ENCODE measurements at regions not wholly inside any gene's neighbourhood (a gene's known extent, or its start where the extent isn't known, plus 50 kb on each side); places are given as distances from the start of the nearest gene placed in this dataset.
A peak's percentile ranks its signal among the peaks of the same experiment; 100 is the strongest.

GRCh38 chr15:69505956-69506556, 53.4 kb downstream of the RPLP1 start:
- no peaks in the 10 kb centered on the region for H3K36me3 ChIP-seq (replicated peaks; ENCODE audit: control insufficient read depth, insufficient read depth, low read length)
- no peak for DNase-seq
- H3K4me3 ChIP-seq (ENCODE audit: insufficient read depth, low read depth, low read length): no peak overlapping the region

DNA sequence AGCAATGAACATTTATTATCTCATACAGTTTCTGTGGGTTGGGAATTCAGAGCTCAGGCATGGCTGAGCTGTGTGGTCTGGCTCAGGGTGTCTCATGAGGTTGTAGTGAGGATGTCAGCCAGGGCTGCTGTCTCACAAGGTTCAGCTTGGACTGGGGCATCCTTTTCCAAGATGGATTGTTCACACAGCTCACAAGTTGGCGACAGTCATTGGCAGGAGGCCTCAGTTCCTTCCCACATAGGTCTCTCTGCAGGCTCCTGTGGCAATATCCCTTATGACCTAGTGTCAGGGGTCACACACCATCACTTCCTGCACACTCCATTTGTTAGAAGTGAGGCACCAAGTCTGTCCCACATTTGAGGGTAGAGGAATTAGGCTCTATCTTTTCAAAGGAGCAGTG, 56.0 kb downstream of the RPLP1 start:
- no peak overlapping the region for H3K4me3 ChIP-seq (ENCODE audit: insufficient read depth, low read depth, low read length)
- DNase-seq: no peak
- H3K36me3 ChIP-seq (replicated peaks; ENCODE audit: control insufficient read depth, insufficient read depth, low read length): no peaks in the 10 kb centered on the region
- no peaks in the 10 kb centered on the region for H3K27me3 ChIP-seq (ENCODE audit: control insufficient read depth, insufficient read depth, low read length)

More at GRCh38 chr15:69505956-69506556, 53.4 kb downstream of the RPLP1 start:
- no peaks in the 10 kb centered on the region for H3K27me3 ChIP-seq (ENCODE audit: control insufficient read depth, insufficient read depth, low read length)

DNA sequence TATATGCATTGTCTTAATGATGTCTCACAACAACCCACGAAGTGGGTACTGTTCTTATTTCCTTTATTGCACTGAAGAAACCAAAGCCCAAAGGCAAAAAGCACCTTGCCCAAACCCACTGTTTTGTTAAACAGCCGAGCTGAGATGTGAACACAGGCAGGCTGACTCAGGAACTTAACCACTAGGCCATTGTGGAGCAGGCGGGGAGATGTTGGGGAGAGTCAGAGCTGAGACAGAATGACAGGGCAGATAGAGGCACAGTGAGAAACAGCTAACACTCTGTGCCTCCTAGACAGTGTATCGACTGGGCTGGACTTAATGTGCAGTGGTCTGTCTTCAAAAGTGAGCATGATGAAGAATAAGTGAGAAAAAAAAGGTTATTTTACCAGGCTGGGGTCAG, 56.5 kb downstream of the RPLP1 start:
- no peak for DNase-seq
- H3K36me3 ChIP-seq (replicated peaks; ENCODE audit: control insufficient read depth, insufficient read depth, low read length): no peaks in the 10 kb centered on the region
- no peaks in the 10 kb centered on the region for H3K27me3 ChIP-seq (ENCODE audit: control insufficient read depth, insufficient read depth, low read length)
- no peak overlapping the region for H3K4me3 ChIP-seq (ENCODE audit: insufficient read depth, low read depth, low read length)

DNA sequence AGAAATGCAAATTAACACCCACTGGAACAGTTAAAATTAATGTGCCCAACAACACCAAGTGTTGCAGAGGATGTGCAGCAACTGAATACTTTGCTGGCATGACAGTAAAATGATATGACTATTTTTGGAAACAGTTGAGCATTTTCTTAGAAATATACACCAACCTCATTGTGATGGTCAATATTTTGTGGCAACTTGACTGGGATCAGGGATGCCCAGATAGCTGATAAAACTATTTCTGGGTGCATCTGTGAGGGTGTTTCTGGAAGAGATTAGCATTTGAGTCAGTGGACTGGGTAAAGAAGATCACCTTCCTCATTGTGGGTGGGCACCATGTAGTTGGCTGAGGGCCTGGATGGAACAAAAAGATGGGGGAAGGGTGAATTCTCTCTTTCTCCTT, 57.9 kb downstream of the RPLP1 start:
- no peak overlapping the region for H3K4me3 ChIP-seq (ENCODE audit: insufficient read depth, low read depth, low read length)
- H3K36me3 ChIP-seq (replicated peaks; ENCODE audit: control insufficient read depth, insufficient read depth, low read length): no peaks in the 10 kb centered on the region
- no peaks in the 10 kb centered on the region for H3K27me3 ChIP-seq (ENCODE audit: control insufficient read depth, insufficient read depth, low read length)
- DNase-seq: no peak

DNA sequence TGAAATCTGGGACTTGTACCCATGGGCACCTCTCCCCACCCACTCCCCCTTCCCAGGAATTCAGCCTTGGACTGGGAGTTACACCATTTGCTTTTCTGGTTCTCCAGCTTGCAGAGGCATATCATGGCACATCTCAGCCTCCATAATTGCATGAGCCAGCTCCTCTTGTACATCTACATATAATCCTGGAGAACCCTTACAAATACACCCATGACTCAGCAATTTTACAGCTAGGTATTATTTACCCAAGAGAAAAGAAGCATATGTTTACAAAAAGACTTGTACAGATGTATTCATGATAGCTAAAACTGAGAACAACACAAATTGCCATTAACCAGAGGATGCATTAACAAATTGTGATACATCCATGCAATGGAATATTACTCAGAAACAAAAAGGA, 58.4 kb downstream of the RPLP1 start:
- Histone ChIP-seq H3K36me3 (replicated peaks; ENCODE audit: control insufficient read depth, insufficient read depth, low read length) (no peaks in the 10 kb centered on the region), H3K27me3 (ENCODE audit: control insufficient read depth, insufficient read depth, low read length) (no peaks in the 10 kb centered on the region), H3K4me3 (ENCODE audit: insufficient read depth, low read depth, low read length) (no peak overlapping the region)
- DNase-seq: no peak

GRCh38 chr15:69511716-69512340, 59.2 kb downstream of the RPLP1 start:
- H3K27me3 ChIP-seq (ENCODE audit: control insufficient read depth, insufficient read depth, low read length): no peaks in the 10 kb centered on the region
- H3K36me3 ChIP-seq (replicated peaks; ENCODE audit: control insufficient read depth, insufficient read depth, low read length): no peaks in the 10 kb centered on the region
- no peak overlapping the region for H3K4me3 ChIP-seq (ENCODE audit: insufficient read depth, low read depth, low read length)
- no peak for DNase-seq

DNA sequence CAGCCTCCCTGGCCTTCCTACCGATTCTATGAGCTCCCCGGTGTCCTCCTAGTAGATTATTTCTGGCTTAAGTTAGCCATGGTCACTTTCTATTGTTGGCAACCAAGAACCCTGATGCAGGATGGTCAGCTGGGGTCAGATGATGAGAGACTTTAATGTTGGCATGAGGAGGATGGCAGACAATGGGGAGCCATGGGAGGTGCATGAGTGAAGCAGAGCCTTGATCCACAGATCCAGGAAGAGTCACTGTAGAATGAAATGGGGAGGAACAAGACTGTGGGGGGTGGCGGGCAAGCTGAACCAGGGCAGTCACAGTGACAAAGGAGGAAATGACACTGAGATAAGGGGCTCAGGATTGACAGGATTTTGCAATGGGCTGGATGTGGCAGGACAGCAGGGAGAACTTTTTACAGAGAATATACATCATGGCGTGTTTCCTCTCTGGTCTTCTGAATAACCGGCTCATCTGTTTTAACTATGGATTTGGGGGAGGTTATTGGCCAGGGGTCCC, 60.9 kb downstream of the RPLP1 start:
- Histone ChIP-seq H3K27me3 (ENCODE audit: control insufficient read depth, insufficient read depth, low read length) (no peaks in the 10 kb centered on the region), H3K4me3 (ENCODE audit: insufficient read depth, low read depth, low read length) (no peak overlapping the region), H3K36me3 (replicated peaks; ENCODE audit: control insufficient read depth, insufficient read depth, low read length) (no peaks in the 10 kb centered on the region)
- no peak for DNase-seq

DNA sequence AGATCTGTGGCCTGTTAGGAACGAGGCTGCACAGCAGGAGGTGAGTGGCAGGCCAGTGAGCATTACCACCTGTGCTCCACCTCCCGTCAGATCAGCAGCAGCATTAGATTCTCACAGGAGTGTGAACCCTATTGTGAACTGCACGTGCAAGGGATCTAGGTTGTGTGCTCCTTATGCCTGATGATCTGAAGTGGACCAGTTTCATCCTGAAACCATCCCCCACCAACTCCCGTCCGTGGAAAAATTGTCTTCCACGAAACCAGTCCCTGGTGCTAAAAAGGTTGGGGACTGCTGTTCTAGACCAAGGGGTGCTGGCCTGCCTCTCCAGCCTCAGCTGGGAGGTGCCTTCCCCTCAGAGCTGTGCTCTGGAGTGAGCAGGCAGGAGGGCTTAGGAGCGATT, 61.4 kb downstream of the RPLP1 start:
- H3K4me3 ChIP-seq (ENCODE audit: insufficient read depth, low read depth, low read length): no peak overlapping the region
- DNase-seq: no peak
- no peaks in the 10 kb centered on the region for H3K36me3 ChIP-seq (replicated peaks; ENCODE audit: control insufficient read depth, insufficient read depth, low read length)
- H3K27me3 ChIP-seq (ENCODE audit: control insufficient read depth, insufficient read depth, low read length): no peaks in the 10 kb centered on the region

DNA sequence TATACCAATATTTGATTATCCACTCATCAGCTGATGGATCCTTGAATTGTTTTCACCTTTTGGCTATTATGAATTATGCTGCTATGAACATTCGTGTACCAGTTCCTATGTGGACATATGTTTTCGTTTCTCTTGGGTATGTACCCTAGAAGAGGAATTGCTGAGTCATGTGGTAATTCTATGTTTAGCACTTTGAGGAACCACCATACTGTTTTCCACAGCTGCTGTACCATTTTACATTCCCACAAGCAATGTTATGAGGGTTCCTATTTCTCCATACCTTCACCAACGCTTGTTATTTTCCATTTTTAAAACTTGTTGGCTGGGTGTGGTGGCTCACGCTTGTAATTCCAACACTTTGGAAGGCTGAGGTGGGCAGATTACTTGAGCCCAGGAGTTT, 62.9 kb downstream of the RPLP1 start:
- Histone ChIP-seq H3K36me3 (replicated peaks; ENCODE audit: control insufficient read depth, insufficient read depth, low read length) (no peaks in the 10 kb centered on the region), H3K4me3 (ENCODE audit: insufficient read depth, low read depth, low read length) (no peak overlapping the region)
- no peak for DNase-seq

GRCh38 chr15:69515926-69516325, 63.3 kb downstream of the RPLP1 start:
- no peaks in the 10 kb centered on the region for H3K27me3 ChIP-seq (ENCODE audit: control insufficient read depth, insufficient read depth, low read length)
- no peak overlapping the region for H3K4me3 ChIP-seq (ENCODE audit: insufficient read depth, low read depth, low read length)
- H3K36me3 ChIP-seq (replicated peaks; ENCODE audit: control insufficient read depth, insufficient read depth, low read length): no peaks in the 10 kb centered on the region
- DNase-seq: no peak

More for the DNA sequence above, 62.9 kb downstream of the RPLP1 start:
- no peaks in the 10 kb centered on the region for H3K27me3 ChIP-seq (ENCODE audit: control insufficient read depth, insufficient read depth, low read length)

DNA sequence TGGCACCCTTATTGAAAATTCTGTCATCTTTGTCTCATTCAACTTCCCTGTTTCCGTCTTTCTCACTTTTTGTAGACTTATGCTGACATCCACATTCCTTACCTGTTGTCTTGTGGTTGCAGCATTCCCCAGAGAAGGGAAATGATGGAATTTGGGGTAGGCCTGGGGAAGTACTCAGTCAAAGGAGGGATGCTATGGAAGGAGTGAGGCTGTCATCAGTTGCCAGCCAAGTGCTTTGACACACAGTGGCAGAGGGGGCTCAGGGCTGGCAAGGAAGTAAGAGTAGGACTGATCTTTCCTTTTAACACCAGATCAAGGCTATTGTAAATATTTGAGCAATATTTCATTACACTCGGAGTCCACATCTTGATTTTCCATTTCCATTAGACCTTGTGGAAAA, 64.4 kb downstream of the RPLP1 start:
- Histone ChIP-seq H3K27me3 (ENCODE audit: control insufficient read depth, insufficient read depth, low read length) (no peaks in the 10 kb centered on the region), H3K36me3 (replicated peaks; ENCODE audit: control insufficient read depth, insufficient read depth, low read length) (no peaks in the 10 kb centered on the region), H3K4me3 (ENCODE audit: insufficient read depth, low read depth, low read length) (no peak overlapping the region)
- DNase-seq: no peak

DNA sequence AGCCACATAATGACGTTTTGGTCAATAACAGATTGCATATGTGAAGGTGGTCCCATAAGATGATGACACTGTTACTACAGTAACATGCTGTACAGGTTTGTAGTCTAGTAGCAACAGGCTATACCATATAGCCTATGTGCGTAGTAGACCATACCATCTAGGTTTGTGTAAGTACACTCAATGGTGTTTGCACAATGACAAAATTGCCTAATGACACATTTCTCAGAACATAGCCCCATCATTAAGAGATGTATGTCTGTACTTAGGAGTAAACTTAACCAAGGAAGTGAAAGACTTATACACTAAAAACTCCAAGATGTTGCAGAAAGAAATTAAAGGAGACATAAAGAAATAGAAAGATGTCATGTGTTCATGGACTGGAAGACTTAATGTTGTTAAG, 66.2 kb downstream of the RPLP1 start:
- Histone ChIP-seq H3K36me3 (replicated peaks; ENCODE audit: control insufficient read depth, insufficient read depth, low read length) (no peaks in the 10 kb centered on the region), H3K4me3 (ENCODE audit: insufficient read depth, low read depth, low read length) (no peak overlapping the region), H3K27me3 (ENCODE audit: control insufficient read depth, insufficient read depth, low read length) (no peaks in the 10 kb centered on the region)
- no peak for DNase-seq

DNA sequence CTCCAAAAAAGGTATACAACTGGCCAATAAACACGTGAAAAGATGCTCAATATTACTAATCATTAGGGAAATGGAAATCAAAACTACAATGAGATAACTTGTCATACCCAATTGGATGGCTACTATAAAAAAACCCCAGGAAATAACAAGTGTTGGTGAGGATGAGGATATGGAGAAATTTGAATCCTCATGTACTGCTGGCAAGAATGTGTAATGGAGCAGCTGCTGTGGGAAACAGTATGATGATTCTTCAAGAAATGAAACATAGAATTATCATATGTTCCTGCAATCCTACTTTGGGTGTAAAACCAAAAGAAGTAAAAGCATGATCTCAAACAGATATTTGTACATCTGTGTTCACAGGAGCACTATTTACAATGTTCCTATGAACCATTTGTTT, 67.4 kb downstream of the RPLP1 start:
- H3K27me3 ChIP-seq (ENCODE audit: control insufficient read depth, insufficient read depth, low read length): no peaks in the 10 kb centered on the region
- DNase-seq: no peak
- no peak overlapping the region for H3K4me3 ChIP-seq (ENCODE audit: insufficient read depth, low read depth, low read length)
- no peaks in the 10 kb centered on the region for H3K36me3 ChIP-seq (replicated peaks; ENCODE audit: control insufficient read depth, insufficient read depth, low read length)

DNA sequence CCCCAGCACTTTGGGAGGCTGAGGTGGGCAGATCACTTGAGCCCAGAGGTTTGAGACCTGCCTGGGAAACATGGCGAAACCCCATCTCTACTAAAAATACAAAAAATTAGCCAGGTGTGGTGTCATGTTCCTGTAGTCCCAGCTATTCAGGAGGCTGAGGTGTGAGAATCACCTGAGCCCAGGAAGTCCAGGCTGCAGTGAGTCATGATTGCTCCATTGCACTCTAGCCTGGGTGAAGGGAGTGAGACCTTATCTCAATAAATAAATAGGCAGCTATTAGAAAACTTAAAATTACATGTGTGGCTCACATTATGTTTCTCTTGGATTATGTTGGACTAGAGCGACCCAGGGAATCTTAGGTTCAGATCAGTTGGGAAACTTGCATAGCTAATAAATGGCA, 69.7 kb downstream of the RPLP1 start:
- Histone ChIP-seq H3K4me3 (ENCODE audit: insufficient read depth, low read depth, low read length) (no peak overlapping the region), H3K27me3 (ENCODE audit: control insufficient read depth, insufficient read depth, low read length) (no peaks in the 10 kb centered on the region), H3K36me3 (replicated peaks; ENCODE audit: control insufficient read depth, insufficient read depth, low read length) (no peaks in the 10 kb centered on the region)
- DNase-seq: no peak

- no peak overlapping the region for H3K4me3 ChIP-seq (ENCODE audit: insufficient read depth, low read depth, low read length)
- DNase-seq: peak; percentile 87
- no peaks in the 10 kb centered on the region for H3K36me3 ChIP-seq (replicated peaks; ENCODE audit: control insufficient read depth, insufficient read depth, low read length)
- H3K27me3 ChIP-seq (ENCODE audit: control insufficient read depth, insufficient read depth, low read length): no peaks in the 10 kb centered on the region
Observed at GRCh38 chr15:69523010-69524001, 70.7 kb downstream of the RPLP1 start.
